ENCODE measurements at regions not wholly inside any gene's neighbourhood (a gene's known extent, or its start where the extent isn't known, plus 50 kb on each side); places are given as distances from the start of the nearest gene placed in this dataset.

GRCh38 chr6:47383360-47383759 lies 73.7 kb upstream of the TNFRSF21 start:
- CTCF ChIA-PET = no interaction called here

GRCh38 chr6:47391675-47392074 lies 82.0 kb upstream of the TNFRSF21 start:
- no peak for FAIRE-seq
- TF ChIP-seq MAZ (IDR thresholded peaks at IDR 0.05; ENCODE audit: borderline replicate concordance, low read depth, low read length) (no peak), EHMT2 (IDR thresholded peaks at IDR 0.05; ENCODE audit: low read depth) (no peak), HDAC2 (IDR thresholded peaks at IDR 0.05) (no peak), CEBPB (IDR thresholded peaks at IDR 0.05) (no peak), EP300 (IDR thresholded peaks at IDR 0.05) (no peak), PBX3 (IDR thresholded peaks at IDR 0.05) (no peak), NFE2L2 (conservative IDR thresholded peaks at IDR 0.05; ENCODE audit: low read length) (no peak), TP53 (CRISPR knock-in tag; IDR thresholded peaks at IDR 0.05) (no peak), HOXB13 (CRISPR knock-in tag; IDR thresholded peaks at IDR 0.05; ENCODE audit: low read depth) (no peak), NR3C1 (IDR thresholded peaks at IDR 0.05) (no peak), CBX2 (IDR thresholded peaks at IDR 0.05; ENCODE audit: borderline replicate concordance, low read depth) (no peak), CHD4 (IDR thresholded peaks at IDR 0.05; ENCODE audit: borderline replicate concordance) (no peak), EHF (CRISPR knock-in tag; IDR thresholded peaks at IDR 0.05) (no peak), RFX5 (IDR thresholded peaks at IDR 0.05) (no peak), ZC3H11A (IDR thresholded peaks at IDR 0.05) (no peak), JUN (IDR thresholded peaks at IDR 0.05) (no peak), RAD21 (conservative IDR thresholded peaks at IDR 0.05 in 1 of 2, IDR thresholded peaks at IDR 0.05 in 1 of 2) (no peak)
- Histone ChIP-seq H3K4me3 (no peak overlapping the region), H3K9me3 (no peaks in the 10 kb centered on the region; the same call in 2 of the 3 replicates), H3K27ac (no peak overlapping the region), H3K4me2 (no peak overlapping the region), H3K4me1 (no peaks in the 10 kb centered on the region)
- no peak for ATAC-seq
- ChIA-PET POLR2A (no interaction called here), CTCF (interaction anchor here (1.0 to 1.2 kb wide), 3 partner anchors 11 to 24 kb away, joined by 3 read pairs; no protein-coding TSS in a partner anchor)
- DNase-seq (ENCODE audit: low read depth in 1 of 2, low spot score in 1 of 2) = no peak

More at GRCh38 chr6:47383360-47383759, 73.7 kb upstream of the TNFRSF21 start:
- H3K27ac ChIP-seq = no peak overlapping the region
- H3K9me3 ChIP-seq = no peaks in the 10 kb centered on the region
- POLR2A ChIA-PET = no interaction called here
- no peak for ATAC-seq
- H3K4me3 ChIP-seq = no peak overlapping the region
- DNase-seq (ENCODE audit: low read depth in 1 of 2, low spot score in 1 of 2) = no peak
- no peak for FAIRE-seq
- WGBS (ENCODE audit: missing lambda C conversion rate) = 41% methylated on average over 1 of the region's 1 CpG
- TF ChIP-seq RFX5 (IDR thresholded peaks at IDR 0.05) = no peak
- TF ChIP-seq RAD21 (conservative IDR thresholded peaks at IDR 0.05 in 1 of 2, IDR thresholded peaks at IDR 0.05 in 1 of 2) = no peak
- no peak for TF ChIP-seq TP53 (CRISPR knock-in tag; IDR thresholded peaks at IDR 0.05)
- TF ChIP-seq ELK1 (IDR thresholded peaks at IDR 0.05; ENCODE audit: low read depth, low read length) = no peak
- no peak for TF ChIP-seq NFE2L2 (conservative IDR thresholded peaks at IDR 0.05; ENCODE audit: low read length)
- TF ChIP-seq NR3C1 (IDR thresholded peaks at IDR 0.05) = no peak
- TF ChIP-seq ZC3H11A (IDR thresholded peaks at IDR 0.05) = no peak
- TF ChIP-seq SREBF2 (IDR thresholded peaks at IDR 0.05) = no peak
- H3K4me2 ChIP-seq = no peak overlapping the region
- peaks cover 4% of the 10 kb centered on the region; the same call in 1 of the 3 replicates for H3K4me1 ChIP-seq

- DNase-seq (ENCODE audit: low read depth in 1 of 2, low spot score in 1 of 2) = no peak
- Histone ChIP-seq H3K4me1 (no peaks in the 10 kb centered on the region), H3K4me2 (no peak overlapping the region), H3K27ac (no peak overlapping the region), H3K9me3 (no peaks in the 10 kb centered on the region; the same call in 2 of the 3 replicates), H3K4me3 (no peak overlapping the region)
- ATAC-seq = no peak
- ChIA-PET CTCF (interaction anchor here (1.0 to 1.2 kb wide), 2 partner anchors 21 to 23 kb away, joined by 3 read pairs; no protein-coding TSS in a partner anchor), POLR2A (no interaction called here)
- 100% methylated on average over 1 of the region's 1 CpG for WGBS (ENCODE audit: missing lambda C conversion rate)
- no peak for FAIRE-seq
- TF ChIP-seq ZNF302 (CRISPR knock-in tag; IDR thresholded peaks at IDR 0.05) = no peak
- no peak for TF ChIP-seq HMGXB4 (CRISPR knock-in tag; IDR thresholded peaks at IDR 0.05; ENCODE audit: borderline replicate concordance)
- TF ChIP-seq REST (IDR thresholded peaks at IDR 0.05) = no peak
- no peak for TF ChIP-seq FOSL2 (IDR thresholded peaks at IDR 0.05)
- TF ChIP-seq FOSL2 (CRISPR knock-in tag; IDR thresholded peaks at IDR 0.05) = no peak
- no peak for TF ChIP-seq CBX8 (IDR thresholded peaks at IDR 0.05)
- TF ChIP-seq RNF2 (IDR thresholded peaks at IDR 0.05; ENCODE audit: borderline replicate concordance, low read depth) = no peak
- TF ChIP-seq JUNB (IDR thresholded peaks at IDR 0.05) = no peak
- no peak for TF ChIP-seq FOSB (CRISPR knock-in tag; IDR thresholded peaks at IDR 0.05)
- TF ChIP-seq BHLHE40 (IDR thresholded peaks at IDR 0.05; ENCODE audit: low read depth, low read length) = no peak
- TF ChIP-seq PHF8 (IDR thresholded peaks at IDR 0.05; ENCODE audit: borderline replicate concordance, low read depth) = no peak
These were observed 82.5 kb upstream of the TNFRSF21 start for GRCh38 chr6:47392251-47392650.
